Skeletal muscle tissue (tissue), 3 donors: ENCODE measurements at regions not wholly inside any gene's neighbourhood (a gene's known extent, or its start where the extent isn't known, plus 50 kb on each side); places are given as distances from the start of the nearest gene placed in this dataset.
"Not testable (repeated sequence)": the region's sequence is repeated elsewhere in the genome, so short reads cannot be mapped to it uniquely, and the experiment has no call there.

Experiments
- H3K27ac ChIP-seq: one replicate; pipeline ENCODE4 v1.7.0; 2013; ENCODE audit warnings: mild to moderate bottlenecking, low read depth, low read length, inconsistent platforms
- H3K27me3 ChIP-seq, 3 donors: one replicate each; pipeline ENCODE4 v1.7.0; 2013; ENCODE audit warnings: low read length in 3 of 3; ENCODE audit not compliant: control insufficient read depth in 3 of 3, insufficient read depth in 3 of 3
- H3K36me3 ChIP-seq, 3 donors: one replicate each; pipeline ENCODE4 v1.7.0; 2013; ENCODE audit warnings: low read length in 3 of 3; ENCODE audit not compliant: control insufficient read depth in 3 of 3, insufficient read depth in 3 of 3
- H3K4me1 ChIP-seq, 3 donors: one replicate each; pipeline ENCODE4 v1.7.0; 2013; ENCODE audit warnings: low read length in 3 of 3, mild to moderate bottlenecking in 3 of 3; ENCODE audit not compliant: control insufficient read depth in 3 of 3, insufficient read depth in 3 of 3
- H3K4me3 ChIP-seq, 3 donors: one replicate each; pipeline ENCODE4 v1.7.0; 2013; ENCODE audit warnings: low read length in 3 of 3
- H3K9ac ChIP-seq, 3 donors: one replicate each; pipeline ENCODE4 v1.7.0; 2013; ENCODE audit warnings: low read length in 3 of 3, mild to moderate bottlenecking in 3 of 3, moderate library complexity in 2 of 3, low read depth in 1 of 3
- H3K9me3 ChIP-seq, 3 donors: one replicate each; pipeline ENCODE4 v1.7.0; 2013; ENCODE audit warnings: low read length in 3 of 3; ENCODE audit not compliant: control insufficient read depth in 3 of 3
- donor health status: Osteomylitis.

- Histone ChIP-seq H3K4me3 (no peak overlapping the region), H3K4me1 (no peaks in the 10 kb centered on the region), H3K27ac (no peak overlapping the region), H3K9me3 (no peaks in the 10 kb centered on the region), H3K36me3 (no peaks in the 10 kb centered on the region), H3K27me3 (no peaks in the 10 kb centered on the region), H3K9ac (no peak overlapping the region)
These were observed 164.9 kb upstream of the ATF7IP start for GRCh38 chr12:14200598-14200997.

DNA sequence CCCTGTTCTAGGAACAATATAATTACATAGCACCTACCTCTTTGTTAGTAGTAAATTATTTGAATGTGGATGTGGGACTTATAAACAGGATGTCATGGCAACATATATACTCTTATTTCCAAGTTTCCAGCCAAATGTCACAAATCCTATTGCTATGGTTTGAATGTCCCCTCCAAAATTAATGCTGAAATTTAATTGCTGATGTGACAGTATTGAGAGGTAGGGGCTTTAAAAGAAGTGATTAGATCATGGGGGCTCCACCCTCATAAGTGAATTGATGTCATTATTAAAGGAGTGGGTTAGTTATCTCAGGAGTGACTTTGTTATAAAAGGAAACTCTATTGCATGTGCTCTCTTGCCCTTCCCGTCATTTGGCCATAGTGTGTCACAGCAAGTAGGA lies 164.2 kb upstream of the ATF7IP start:
- Histone ChIP-seq H3K27ac (no peak overlapping the region), H3K36me3 (no peaks in the 10 kb centered on the region), H3K27me3 (no peaks in the 10 kb centered on the region), H3K9me3 (no peaks in the 10 kb centered on the region), H3K4me1 (no peaks in the 10 kb centered on the region), H3K4me3 (no peak overlapping the region), H3K9ac (no peak overlapping the region)

GRCh38 chr12:14207905-14208551 lies 157.5 kb upstream of the ATF7IP start:
- Histone ChIP-seq H3K9ac (no peak overlapping the region), H3K9me3 (no peaks in the 10 kb centered on the region), H3K27me3 (no peaks in the 10 kb centered on the region), H3K36me3 (no peaks in the 10 kb centered on the region), H3K4me1 (no peaks in the 10 kb centered on the region), H3K4me3 (no peak overlapping the region), H3K27ac (no peak overlapping the region)

DNA sequence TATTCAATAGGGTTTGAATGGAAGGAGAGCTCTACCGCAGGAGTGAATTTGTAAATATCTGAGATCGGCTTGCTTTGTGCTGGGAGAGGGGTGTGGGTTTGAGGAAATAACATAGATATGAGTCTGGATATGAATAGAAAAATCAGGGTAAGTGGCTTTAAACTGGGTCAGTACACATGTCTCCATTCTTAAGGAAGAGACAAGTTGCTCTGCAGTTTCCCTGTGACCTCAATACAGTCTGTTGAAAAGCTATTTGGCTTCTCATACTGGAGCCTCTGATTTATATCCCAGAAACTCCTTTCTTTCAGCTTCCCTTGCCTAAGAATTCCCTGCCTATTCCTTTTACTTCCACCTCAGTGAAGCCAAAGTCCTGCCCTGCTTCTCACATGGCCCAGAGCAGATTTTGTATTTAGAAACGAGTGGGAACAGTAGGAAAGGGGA lies 153.5 kb upstream of the ATF7IP start:
- Histone ChIP-seq H3K27ac (no peak overlapping the region), H3K4me1 (peaks cover 0 to 3% (median 2%) of the 10 kb centered on the region in 3 donors), H3K36me3 (no peaks in the 10 kb centered on the region), H3K4me3 (no peak overlapping the region), H3K27me3 (no peaks in the 10 kb centered on the region), H3K9ac (no peak overlapping the region), H3K9me3 (no peaks in the 10 kb centered on the region)

DNA sequence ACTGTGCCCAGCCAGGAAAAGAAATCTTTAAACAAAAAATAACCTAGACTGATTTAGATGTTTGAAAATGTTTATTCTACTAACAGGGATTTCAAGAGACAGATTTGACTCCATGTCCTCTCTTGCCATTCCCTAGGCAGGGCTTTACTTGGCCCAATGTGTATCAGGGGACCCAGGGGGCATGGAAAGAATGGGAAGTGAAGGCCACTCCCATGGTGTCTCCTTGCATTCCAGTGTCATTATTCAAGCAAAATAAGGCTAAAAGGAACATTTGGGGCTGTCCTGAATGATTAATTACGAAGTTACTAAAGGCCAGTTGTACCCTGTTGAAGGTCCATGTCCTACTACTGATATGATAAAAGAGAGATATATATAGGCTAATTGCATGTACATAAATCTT lies 151.9 kb upstream of the ATF7IP start:
- H3K9me3 ChIP-seq: no peaks in the 10 kb centered on the region
- H3K27me3 ChIP-seq: no peaks in the 10 kb centered on the region
- H3K4me1 ChIP-seq: peaks cover 0 to 4% (median 2%) of the 10 kb centered on the region in 3 donors
- H3K9ac ChIP-seq: no peak overlapping the region
- H3K36me3 ChIP-seq: no peaks in the 10 kb centered on the region
- H3K4me3 ChIP-seq: no peak overlapping the region
- no peak overlapping the region for H3K27ac ChIP-seq

DNA sequence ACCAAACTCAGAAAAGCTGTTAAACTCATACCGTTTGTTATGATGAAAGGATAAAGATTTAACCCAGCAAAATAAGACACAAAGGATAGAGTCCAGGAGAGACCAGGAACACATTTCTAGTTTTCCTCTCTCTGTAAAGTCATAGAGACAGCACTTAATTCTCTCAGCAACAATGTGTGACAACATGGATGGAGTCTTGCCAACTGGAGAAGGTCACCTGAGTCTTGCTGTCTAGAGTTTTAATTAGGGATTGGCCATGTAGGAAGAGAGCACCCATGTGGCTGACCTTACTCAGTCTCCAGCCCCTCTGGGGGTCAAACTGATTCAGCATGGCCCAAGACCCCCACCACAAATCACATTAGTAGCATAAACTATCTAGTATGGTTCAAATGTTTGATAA lies 151.0 kb upstream of the ATF7IP start:
- H3K36me3 ChIP-seq: no peaks in the 10 kb centered on the region
- H3K27ac ChIP-seq: no peak overlapping the region
- peaks cover 0 to 4% (median 2%) of the 10 kb centered on the region in 3 donors for H3K4me1 ChIP-seq
- no peak overlapping the region for H3K9ac ChIP-seq
- H3K4me3 ChIP-seq: no peak overlapping the region
- H3K27me3 ChIP-seq: no peaks in the 10 kb centered on the region
- no peaks in the 10 kb centered on the region for H3K9me3 ChIP-seq

GRCh38 chr12:14215949-14216348 lies 149.5 kb upstream of the ATF7IP start:
- H3K9ac ChIP-seq, H3K27ac ChIP-seq: not testable (repeated sequence)
- peak overlapping the region; percentile 55 to 71 (median 66) for H3K4me3 ChIP-seq

GRCh38 chr12:14216405-14217294 lies 148.8 kb upstream of the ATF7IP start:
- Histone ChIP-seq H3K27me3 (no peaks in the 10 kb centered on the region), H3K4me3 (peak overlapping the region; percentile 55 to 71 (median 66)), H3K27ac (no peak overlapping the region), H3K4me1 (peaks cover 0 to 4% (median 2%) of the 10 kb centered on the region in 3 donors), H3K9me3 (no peaks in the 10 kb centered on the region), H3K9ac (peak overlapping the region; percentile 40 to 60 (median 52)), H3K36me3 (no peaks in the 10 kb centered on the region)

More at GRCh38 chr12:14215949-14216348, 149.5 kb upstream of the ATF7IP start:
- H3K4me1 ChIP-seq, H3K27me3 ChIP-seq, H3K36me3 ChIP-seq, H3K9me3 ChIP-seq: not testable (repeated sequence)

DNA sequence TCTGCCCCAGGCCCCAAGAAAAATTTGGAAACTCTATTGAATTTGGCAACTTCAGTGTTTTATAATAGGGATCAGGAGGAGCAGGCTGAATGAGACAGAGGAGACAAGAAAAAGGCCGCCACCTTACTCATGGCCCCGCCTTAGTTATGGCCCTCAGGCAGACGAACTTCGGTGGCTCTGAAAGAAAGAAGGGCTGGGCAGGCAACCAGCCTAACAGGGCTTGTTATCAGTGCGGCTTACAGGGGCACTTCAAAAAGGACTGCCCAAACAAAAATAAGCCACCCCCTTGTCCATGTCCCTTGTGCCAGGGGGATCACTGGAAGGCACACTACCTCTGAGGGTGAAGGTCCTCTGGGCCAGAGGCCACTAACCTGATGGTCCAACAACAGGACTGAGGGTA lies 146.3 kb upstream of the ATF7IP start:
- Histone ChIP-seq H3K4me3 (no peak overlapping the region), H3K9ac (no peak overlapping the region), H3K27ac (no peak overlapping the region), H3K36me3 (no peaks in the 10 kb centered on the region), H3K9me3 (no peaks in the 10 kb centered on the region), H3K27me3 (no peaks in the 10 kb centered on the region), H3K4me1 (peaks cover 0 to 4% (median 2%) of the 10 kb centered on the region in 3 donors)

- H3K36me3 ChIP-seq, H3K27ac ChIP-seq, H3K27me3 ChIP-seq, H3K9ac ChIP-seq, H3K4me3 ChIP-seq, H3K4me1 ChIP-seq, H3K9me3 ChIP-seq: not testable (repeated sequence)
These were observed 145.8 kb upstream of the ATF7IP start for GRCh38 chr12:14219670-14220069.
